Activated CD4-positive, CD25-positive, alpha-beta regulatory T cell treated with anti-CD3 and anti-CD28 coated beads, Interleukin-2, amount 50 U/mL, for 16 hours (primary cell): ENCODE measurements at regions not wholly inside any gene's neighbourhood (a gene's known extent, or its start where the extent isn't known, plus 50 kb on each side); places are given as distances from the start of the nearest gene placed in this dataset.

Experiments
- DNase-seq: peaks from one replicate; pipeline ENCODE4 v3.0.0-alpha.2; 2020; ENCODE audit warnings: low read depth, low spot score

GRCh38 chr1:58862728-58863385, 79.0 kb upstream of the JUN start:
- DNase-seq: no peak

- DNase-seq: no peak
Measured at GRCh38 chr1:58864654-58865053, 80.8 kb upstream of the JUN start.

- no peak for DNase-seq
Measured at GRCh38 chr1:58866578-58866977, 82.7 kb upstream of the JUN start.

GRCh38 chr1:58869638-58870297, 85.9 kb upstream of the JUN start:
- no peak for DNase-seq

- no peak for DNase-seq
Measured at GRCh38 chr1:58870298-58870676, 86.4 kb upstream of the JUN start.

- no peak for DNase-seq
Measured at GRCh38 chr1:58874342-58874741, 90.5 kb upstream of the JUN start.

GRCh38 chr1:58874757-58875755, 91.2 kb upstream of the JUN start:
- no peak for DNase-seq

- DNase-seq: no peak
Measured at GRCh38 chr1:58879464-58879863, 95.6 kb upstream of the JUN start.

- DNase-seq: no peak
Measured at GRCh38 chr1:58880592-58880991, 96.7 kb upstream of the JUN start.

- DNase-seq: no peak
Measured at GRCh38 chr1:58881471-58881994, 97.7 kb upstream of the JUN start.

- no peak for DNase-seq
Measured at GRCh38 chr1:58882322-58882948, 98.6 kb upstream of the JUN start.

GRCh38 chr1:58883037-58883887, 99.4 kb upstream of the JUN start:
- no peak for DNase-seq

- DNase-seq: no peak
Measured at GRCh38 chr1:58883888-58884482, 100.1 kb upstream of the JUN start.

- no peak for DNase-seq
Measured at GRCh38 chr1:58884706-58885661, 101.1 kb upstream of the JUN start.

GRCh38 chr1:58885998-58886397, 102.2 kb upstream of the JUN start:
- no peak for DNase-seq

GRCh38 chr1:58886611-58887010, 102.8 kb upstream of the JUN start:
- no peak for DNase-seq

GRCh38 chr1:58887059-58887458, 103.2 kb upstream of the JUN start:
- no peak for DNase-seq

- DNase-seq: no peak
Measured at GRCh38 chr1:58888833-58889232, 105.0 kb upstream of the JUN start.

GRCh38 chr1:58890113-58890512, 106.3 kb upstream of the JUN start:
- DNase-seq: no peak
